Esophagus muscularis mucosa (tissue), 4 donors: ENCODE measurements at regions not wholly inside any gene's neighbourhood (a gene's known extent, or its start where the extent isn't known, plus 50 kb on each side); places are given as distances from the start of the nearest gene placed in this dataset.

Source experiments
- DNase-seq: peaks from one replicate; pipeline ENCODE4 v3.0.0-alpha.2; 2017; ENCODE audit errors: extremely low spot score
- H3K27ac ChIP-seq, 4 donors: fragments of 200-600 bp; sonication (generic); replicated peaks in 1 of 4; 1 replicate in 3 of 4; 2 replicates in 1 of 4; pipeline ENCODE4 v1.5.1; 2016 to 2019; ENCODE audit warnings: mild to moderate bottlenecking in 1 of 4
- H3K27me3 ChIP-seq, 4 donors: fragments of 200-600 bp; sonication (generic); one replicate each; pipeline versions ENCODE4 v1.5.1 to v1.6.0; 2016 to 2019
- H3K36me3 ChIP-seq, 4 donors: fragments of 200-600 bp; sonication (generic); one replicate each; pipeline ENCODE4 v1.5.1; 2016 to 2019
- H3K4me1 ChIP-seq, 4 donors: fragments of 200-600 bp; sonication (generic); one replicate each; pipeline ENCODE4 v1.5.1; 2016 to 2019
- H3K4me3 ChIP-seq, 4 donors: fragments of 200-600 bp; sonication (generic); 1 replicate in 2 of 4; 2 replicates in 2 of 4; pipeline ENCODE4 v1.5.1; 2016 to 2019; ENCODE audit warnings: mild to moderate bottlenecking in 4 of 4, moderate library complexity in 1 of 4
- H3K9me3 ChIP-seq, 4 donors: fragments of 200-600 bp; sonication (generic); 1 replicate in 3 of 4; 2 replicates in 1 of 4; pipeline ENCODE4 v1.5.1; 2016 to 2019
- CTCF ChIP-seq, 3 experiments: fragments of 200-600 bp in 2 of 3; fragments of 450-650 bp in 1 of 3; sonication (generic) in 2 of 3; IDR thresholded peaks; one replicate each; pipeline ENCODE4 v1.5.1; 2017 to 2019; ENCODE audit warnings: antibody characterized with exemption in 3 of 3, mild to moderate bottlenecking in 2 of 3, moderate library complexity in 1 of 3
- EP300 ChIP-seq: sonication (generic); formaldehyde crosslinking; IDR thresholded peaks from one replicate; pipeline ENCODE4 v1.6.1; 2017; ENCODE audit warnings: antibody characterized with exemption
- POLR2A ChIP-seq: fragments of 450-650 bp; IDR thresholded peaks from one replicate; pipeline ENCODE4 v1.6.1; 2017; ENCODE audit warnings: antibody characterized with exemption, moderate library complexity, mild to moderate bottlenecking, low read depth
- POLR2AphosphoS5 ChIP-seq, 2 donors: sonication (generic); formaldehyde crosslinking; IDR thresholded peaks; one replicate each; pipeline ENCODE4 v1.6.1; 2017; ENCODE audit warnings: antibody characterized with exemption in 2 of 2
- WGBS: methylation state at CpG from one replicate; pipeline ENCODE4 v1.1.5; 2018; 5-methylcytosine and 5-hydroxymethylcytosine counted together
- intact Hi-C: fragments of 100-400 bp; cut with DNase I; formaldehyde crosslinking; loops from one replicate; pipeline ENCODE4 v1.15.1; 2023

- Histone ChIP-seq H3K9me3 (no peaks in the 10 kb centered on the region), H3K4me3 (no peak overlapping the region), H3K4me1 (no peaks in the 10 kb centered on the region), H3K27me3 (no peaks in the 10 kb centered on the region), H3K27ac (no peak overlapping the region), H3K36me3 (no peaks in the 10 kb centered on the region)
- intact Hi-C loops: no loop called here
- WGBS: 59% methylated on average over 11 of the region's 11 CpGs
- TF ChIP-seq POLR2AphosphoS5 (IDR thresholded peaks at IDR 0.05) (no peak), POLR2A (no peak), EP300 (no peak), CTCF (IDR thresholded peaks at IDR 0.05) (no peak)
- no peak for DNase-seq
Observed at GRCh38 chr3:14329116-14329830, 73.1 kb upstream of the SLC6A6 start.

- H3K27ac ChIP-seq: no peak overlapping the region
- no peaks in the 10 kb centered on the region for H3K36me3 ChIP-seq
- H3K4me1 ChIP-seq: no peaks in the 10 kb centered on the region
- TF ChIP-seq POLR2AphosphoS5 (IDR thresholded peaks at IDR 0.05) (no peak), POLR2A (no peak)
- 93% methylated on average over 7 of the region's 7 CpGs for WGBS
- no peaks in the 10 kb centered on the region for H3K9me3 ChIP-seq
- no peak for DNase-seq
- H3K4me3 ChIP-seq: no peak overlapping the region
- no peaks in the 10 kb centered on the region for H3K27me3 ChIP-seq
- intact Hi-C loops: no loop called here
Observed at GRCh38 chr3:14329842-14330241, 72.6 kb upstream of the SLC6A6 start.

- no peaks in the 10 kb centered on the region for H3K36me3 ChIP-seq
- no peak overlapping the region for H3K4me3 ChIP-seq
- no peaks in the 10 kb centered on the region for H3K9me3 ChIP-seq
- H3K27ac ChIP-seq: no peak overlapping the region
- H3K27me3 ChIP-seq: no peaks in the 10 kb centered on the region
- TF ChIP-seq POLR2A: no peak
- TF ChIP-seq CTCF (IDR thresholded peaks at IDR 0.05): no peak
- no peak for TF ChIP-seq POLR2AphosphoS5 (IDR thresholded peaks at IDR 0.05)
- no peaks in the 10 kb centered on the region for H3K4me1 ChIP-seq
- no peak for DNase-seq
- WGBS: 97% methylated on average over 10 of the region's 10 CpGs
- intact Hi-C loops: no loop called here
Observed at GRCh38 chr3:14330508-14330907, 71.9 kb upstream of the SLC6A6 start.

- Histone ChIP-seq H3K4me1 (no peaks in the 10 kb centered on the region), H3K27me3 (peaks cover 0 to 3% (median 0%) of the 10 kb centered on the region in 4 donors), H3K4me3 (no peak overlapping the region), H3K27ac (no peak overlapping the region), H3K9me3 (no peaks in the 10 kb centered on the region), H3K36me3 (no peaks in the 10 kb centered on the region)
- TF ChIP-seq EP300 (no peak), POLR2A (no peak), POLR2AphosphoS5 (IDR thresholded peaks at IDR 0.05) (no peak), CTCF (IDR thresholded peaks at IDR 0.05) (no peak)
- intact Hi-C loops: no loop called here
- 88% methylated on average over 6 of the region's 6 CpGs for WGBS
- no peak for DNase-seq
Observed at GRCh38 chr3:14331251-14331650, 71.2 kb upstream of the SLC6A6 start.

GRCh38 chr3:14332392-14332791, 70.0 kb upstream of the SLC6A6 start:
- Histone ChIP-seq H3K4me1 (no peaks in the 10 kb centered on the region), H3K27ac (no peak overlapping the region), H3K4me3 (no peak overlapping the region), H3K36me3 (no peaks in the 10 kb centered on the region), H3K27me3 (peaks cover 0 to 3% (median 0%) of the 10 kb centered on the region in 4 donors), H3K9me3 (no peaks in the 10 kb centered on the region)
- no peak for DNase-seq
- intact Hi-C loops: no loop called here
- WGBS: 100% methylated on average over 1 of the region's 5 CpGs
- TF ChIP-seq POLR2AphosphoS5 (IDR thresholded peaks at IDR 0.05) (no peak), EP300 (no peak), POLR2A (no peak), CTCF (IDR thresholded peaks at IDR 0.05) (no peak)
